A673 (cell line): ENCODE measurements at regions not wholly inside any gene's neighbourhood (a gene's known extent, or its start where the extent isn't known, plus 50 kb on each side); places are given as distances from the start of the nearest gene placed in this dataset.

Experiments used
- BruUV-seq: library from RNA; stranded (reverse); fragments of 400-500 nt; replicated peaks from 2 replicates; lab custom pipeline; 2021; lab: Mats Ljungman, UMichigan
- CTCF ChIA-PET: fragments of 300-600 bp; sonication (Branson Sonifier 250); formaldehyde crosslinking; loops from one replicate; lab custom pipeline; 2022; ENCODE audit warnings: antibody characterized with exemption; lab: Charles Lee
- POLR2A ChIA-PET: fragments of 300-600 bp; sonication (Branson Sonifier 250); formaldehyde crosslinking; loops from one replicate; lab custom pipeline; 2022; ENCODE audit warnings: antibody characterized with exemption; ENCODE audit not compliant: low non-redundant PET; lab: Charles Lee
- DNase-seq: peaks from one replicate; pipeline ENCODE4 v3.0.0-alpha.2; 2015; ENCODE audit warnings: low spot score
- H3K27ac ChIP-seq: fragments of 200-600 bp; sonication (generic); 2 replicates; pipeline ENCODE4 v1.5.1; 2016; ENCODE audit warnings: mixed run types, low read depth, mild to moderate bottlenecking, mixed read lengths, antibody characterized with exemption, low read length; ENCODE audit not compliant: poor library complexity, severe bottlenecking
- H3K27me3 ChIP-seq: fragments of 200-600 bp; sonication (generic); replicated peaks from 2 replicates; pipeline ENCODE4 v1.6.1; 2017; ENCODE audit warnings: mixed run types, low read depth, mild to moderate bottlenecking, mixed read lengths, antibody characterized with exemption, low read length; ENCODE audit not compliant: insufficient read depth, poor library complexity
- H3K36me3 ChIP-seq: fragments of 200-600 bp; sonication (generic); 2 replicates; pipeline ENCODE4 v1.6.1; 2016; ENCODE audit warnings: mixed run types, mild to moderate bottlenecking, mixed read lengths, antibody characterized with exemption, low read length; ENCODE audit not compliant: insufficient read depth, poor library complexity, severe bottlenecking
- H3K4me1 ChIP-seq: fragments of 200-600 bp; sonication (generic); 2 replicates; pipeline ENCODE4 v1.6.1; 2017; ENCODE audit warnings: mixed run types, mild to moderate bottlenecking, mixed read lengths, antibody characterized with exemption, low read length; ENCODE audit not compliant: insufficient read depth, poor library complexity, severe bottlenecking
- H3K4me3 ChIP-seq: fragments of 200-600 bp; sonication (generic); 2 replicates; pipeline ENCODE4 v1.5.1; 2016; ENCODE audit warnings: low read depth, mixed run types, mild to moderate bottlenecking, mixed read lengths, low read length; ENCODE audit not compliant: poor library complexity, severe bottlenecking
- H3K9me3 ChIP-seq: fragments of 200-600 bp; sonication (generic); 2 replicates; pipeline ENCODE4 v1.6.1; 2016; ENCODE audit warnings: mixed run types, low read depth, mild to moderate bottlenecking, mixed read lengths, antibody characterized with exemption, low read length; ENCODE audit not compliant: poor library complexity, severe bottlenecking
- EZH2 ChIP-seq: fragments of 200-600 bp; sonication (generic); IDR thresholded peaks from 2 replicates; pipeline ENCODE4 v1.6.1; 2017; ENCODE audit warnings: borderline replicate concordance, low read depth, mild to moderate bottlenecking, mixed read lengths, antibody characterized with exemption, low read length; ENCODE audit not compliant: poor library complexity, severe bottlenecking
- intact Hi-C: fragments of 100-400 bp; cut with micrococcal nuclease; formaldehyde crosslinking; loops from one replicate; pipeline ENCODE4 v1.10.0; 2022; ENCODE audit not compliant: unreplicated experiment
- TF ChIP-seq, protein P1 (sequence below): fragments of 300-800, 200-600 bp; sonication (generic); conservative IDR thresholded peaks from 2 replicates; pipeline ENCODE4 v1.5.1; 2017; ENCODE audit warnings: low read depth, mild to moderate bottlenecking, antibody characterized with exemption, low read length, moderate library complexity, mixed read lengths

DNA sequence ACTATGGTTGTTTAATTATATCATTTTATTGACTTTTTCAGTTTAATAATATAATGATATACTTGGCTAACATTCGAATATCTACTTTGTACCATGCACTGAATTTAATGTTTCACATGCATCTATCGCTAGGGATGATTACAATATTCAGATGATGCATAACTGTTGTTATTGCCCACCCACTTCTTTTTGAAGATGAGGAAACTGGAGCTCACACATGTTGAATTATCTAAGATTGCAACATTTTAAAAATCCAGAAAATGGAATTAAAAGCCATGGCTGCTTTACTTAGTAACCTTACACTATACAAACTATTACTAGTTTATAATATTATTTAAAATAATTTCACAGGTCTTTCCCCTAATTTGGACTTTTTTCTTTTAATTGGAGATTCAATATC, 171.7 kb downstream of the TLR4 start:
- Histone ChIP-seq H3K4me1 (no peaks in the 10 kb centered on the region), H3K4me3 (no peak overlapping the region), H3K36me3 (no peaks in the 10 kb centered on the region), H3K27ac (no peak overlapping the region), H3K9me3 (no peaks in the 10 kb centered on the region), H3K27me3 (peaks cover 4% of the 10 kb centered on the region)
- intact Hi-C loops: no loop called here
- no TSS peak for BruUV-seq
- TF ChIP-seq EZH2: no peak
- TF ChIP-seq, protein P1, sequence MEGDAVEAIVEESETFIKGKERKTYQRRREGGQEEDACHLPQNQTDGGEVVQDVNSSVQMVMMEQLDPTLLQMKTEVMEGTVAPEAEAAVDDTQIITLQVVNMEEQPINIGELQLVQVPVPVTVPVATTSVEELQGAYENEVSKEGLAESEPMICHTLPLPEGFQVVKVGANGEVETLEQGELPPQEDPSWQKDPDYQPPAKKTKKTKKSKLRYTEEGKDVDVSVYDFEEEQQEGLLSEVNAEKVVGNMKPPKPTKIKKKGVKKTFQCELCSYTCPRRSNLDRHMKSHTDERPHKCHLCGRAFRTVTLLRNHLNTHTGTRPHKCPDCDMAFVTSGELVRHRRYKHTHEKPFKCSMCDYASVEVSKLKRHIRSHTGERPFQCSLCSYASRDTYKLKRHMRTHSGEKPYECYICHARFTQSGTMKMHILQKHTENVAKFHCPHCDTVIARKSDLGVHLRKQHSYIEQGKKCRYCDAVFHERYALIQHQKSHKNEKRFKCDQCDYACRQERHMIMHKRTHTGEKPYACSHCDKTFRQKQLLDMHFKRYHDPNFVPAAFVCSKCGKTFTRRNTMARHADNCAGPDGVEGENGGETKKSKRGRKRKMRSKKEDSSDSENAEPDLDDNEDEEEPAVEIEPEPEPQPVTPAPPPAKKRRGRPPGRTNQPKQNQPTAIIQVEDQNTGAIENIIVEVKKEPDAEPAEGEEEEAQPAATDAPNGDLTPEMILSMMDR: no peak
- CTCF ChIA-PET: no interaction called here
- POLR2A ChIA-PET: no interaction called here
- no peak for DNase-seq

DNA sequence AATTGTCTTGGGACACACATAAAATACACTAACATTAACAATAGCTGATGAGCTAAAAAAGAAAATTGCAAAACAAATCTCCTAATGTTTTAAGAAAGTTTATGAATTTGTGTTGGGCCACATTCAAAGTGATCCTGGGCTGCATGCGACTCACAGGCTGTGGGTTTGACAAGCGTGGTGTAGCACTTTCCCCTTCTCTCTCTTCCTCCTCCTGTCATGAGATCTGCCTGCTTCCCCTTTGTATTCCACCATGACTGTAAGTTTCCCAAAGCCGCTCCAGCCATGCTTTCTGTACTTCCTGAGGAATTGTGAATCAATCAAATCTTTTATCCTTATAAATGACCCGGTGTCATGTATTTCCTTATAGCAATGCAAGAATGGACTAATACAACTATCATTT, 178.0 kb downstream of the TLR4 start:
- no peaks in the 10 kb centered on the region for H3K36me3 ChIP-seq
- POLR2A ChIA-PET: no interaction called here
- BruUV-seq: no TSS peak
- TF ChIP-seq, protein P1: no peak
- no peak for TF ChIP-seq EZH2
- no peaks in the 10 kb centered on the region for H3K9me3 ChIP-seq
- no peak overlapping the region for H3K27ac ChIP-seq
- DNase-seq: no peak
- intact Hi-C loops: no loop called here
- H3K27me3 ChIP-seq: peaks cover 6% of the 10 kb centered on the region
- H3K4me3 ChIP-seq: no peak overlapping the region
- CTCF ChIA-PET: no interaction called here
- H3K4me1 ChIP-seq: no peaks in the 10 kb centered on the region

DNA sequence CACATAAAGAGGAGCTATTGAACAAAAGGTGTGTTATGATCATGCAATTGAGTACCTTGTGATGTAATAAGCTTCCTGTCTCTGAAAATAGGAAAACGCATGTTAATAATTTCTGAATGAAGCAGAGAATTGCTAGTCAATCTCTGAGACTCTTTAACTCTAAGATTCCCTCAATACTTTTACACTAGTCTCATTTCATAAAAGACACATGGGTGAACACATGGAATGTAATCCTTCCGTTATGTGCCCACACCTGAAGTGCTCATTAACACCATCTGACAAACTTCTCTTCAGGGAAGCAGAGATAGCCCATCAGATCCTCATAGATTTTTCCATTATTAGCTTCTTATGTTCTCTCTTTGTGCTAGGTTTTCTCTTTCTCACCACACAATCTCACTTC, 182.4 kb downstream of the TLR4 start:
- no peaks in the 10 kb centered on the region for H3K4me1 ChIP-seq
- ChIA-PET CTCF (no interaction called here), POLR2A (no interaction called here)
- TF ChIP-seq, protein P1: no peak
- TF ChIP-seq EZH2: no peak
- peaks cover 4% of the 10 kb centered on the region for H3K27me3 ChIP-seq
- H3K36me3 ChIP-seq: no peaks in the 10 kb centered on the region
- no peak for DNase-seq
- no peak overlapping the region for H3K4me3 ChIP-seq
- BruUV-seq: no TSS peak
- H3K9me3 ChIP-seq: no peaks in the 10 kb centered on the region
- H3K27ac ChIP-seq: no peak overlapping the region
- intact Hi-C loops: no loop called here
